MG63 (cell line): ENCODE measurements at regions not wholly inside any gene's neighbourhood (a gene's known extent, or its start where the extent isn't known, plus 50 kb on each side); places are given as distances from the start of the nearest gene placed in this dataset.

Experiments
- DNase-seq: peaks from one replicate; pipeline ENCODE4 v3.0.0-alpha.2; 2020
- H3K27me3 ChIP-seq: fragments of 250-450 bp; sonication (Bioruptor Pico); 2 replicates; pipeline ENCODE4 v1.5.1; 2020; ENCODE audit warnings: mild to moderate bottlenecking, moderate library complexity
- H3K36me3 ChIP-seq: fragments of 250-450 bp; sonication (Bioruptor Pico); 2 replicates; pipeline ENCODE4 v1.5.1; 2020; ENCODE audit warnings: mild to moderate bottlenecking, moderate library complexity
- H3K4me3 ChIP-seq: fragments of 250-450 bp; sonication (Bioruptor Pico); 2 replicates; pipeline ENCODE4 v1.5.1; 2020; ENCODE audit warnings: mild to moderate bottlenecking, moderate library complexity
- H3K9me3 ChIP-seq: fragments of 250-450 bp; sonication (Bioruptor Pico); 2 replicates; pipeline ENCODE4 v1.5.1; 2020; ENCODE audit warnings: mild to moderate bottlenecking, moderate library complexity

GRCh38 chr14:98580131-98580678 lies 691.8 kb downstream of the BCL11B start:
- no peaks in the 10 kb centered on the region for H3K9me3 ChIP-seq
- H3K36me3 ChIP-seq, result no peaks in the 10 kb centered on the region
- DNase-seq, result peak; percentile 1
- H3K4me3 ChIP-seq, result no peak overlapping the region
- H3K27me3 ChIP-seq, result no peaks in the 10 kb centered on the region

GRCh38 chr14:98582276-98582675 lies 689.7 kb downstream of the BCL11B start:
- H3K27me3 ChIP-seq, result no peaks in the 10 kb centered on the region
- DNase-seq, result no peak

GRCh38 chr14:98591161-98591560 lies 680.8 kb downstream of the BCL11B start:
- no peaks in the 10 kb centered on the region for H3K36me3 ChIP-seq
- no peak overlapping the region for H3K4me3 ChIP-seq
- H3K27me3 ChIP-seq, result no peaks in the 10 kb centered on the region
- H3K9me3 ChIP-seq, result no peaks in the 10 kb centered on the region
- DNase-seq, result no peak

More at GRCh38 chr14:98582276-98582675, 689.7 kb downstream of the BCL11B start:
- Histone ChIP-seq H3K9me3 (no peaks in the 10 kb centered on the region), H3K4me3 (no peak overlapping the region), H3K36me3 (no peaks in the 10 kb centered on the region)

- Histone ChIP-seq H3K27me3 (no peaks in the 10 kb centered on the region), H3K4me3 (no peak overlapping the region)
Measured at GRCh38 chr14:98592611-98593170, 679.3 kb downstream of the BCL11B start.

GRCh38 chr14:98593361-98593761 lies 678.6 kb downstream of the BCL11B start:
- no peaks in the 10 kb centered on the region for H3K36me3 ChIP-seq
- DNase-seq, result no peak
- no peaks in the 10 kb centered on the region for H3K27me3 ChIP-seq
- no peak overlapping the region for H3K4me3 ChIP-seq
- H3K9me3 ChIP-seq, result no peaks in the 10 kb centered on the region

More at GRCh38 chr14:98592611-98593170, 679.3 kb downstream of the BCL11B start:
- H3K9me3 ChIP-seq, result no peaks in the 10 kb centered on the region
- DNase-seq, result no peak
- H3K36me3 ChIP-seq, result no peaks in the 10 kb centered on the region

- Histone ChIP-seq H3K36me3 (no peaks in the 10 kb centered on the region), H3K27me3 (no peaks in the 10 kb centered on the region), H3K4me3 (no peak overlapping the region), H3K9me3 (no peaks in the 10 kb centered on the region)
- DNase-seq, result no peak
Measured at GRCh38 chr14:98594156-98594555, 677.8 kb downstream of the BCL11B start.

- no peak overlapping the region for H3K4me3 ChIP-seq
- no peak for DNase-seq
- H3K36me3 ChIP-seq, result no peaks in the 10 kb centered on the region
- no peaks in the 10 kb centered on the region for H3K9me3 ChIP-seq
- no peaks in the 10 kb centered on the region for H3K27me3 ChIP-seq
Measured at GRCh38 chr14:98598576-98598975, 673.4 kb downstream of the BCL11B start.

- Histone ChIP-seq H3K9me3 (no peaks in the 10 kb centered on the region), H3K36me3 (no peaks in the 10 kb centered on the region), H3K27me3 (no peaks in the 10 kb centered on the region), H3K4me3 (no peak overlapping the region)
- no peak for DNase-seq
Measured at GRCh38 chr14:98599082-98599481, 672.9 kb downstream of the BCL11B start.

GRCh38 chr14:98602983-98603382 lies 669.0 kb downstream of the BCL11B start:
- Histone ChIP-seq H3K36me3 (no peaks in the 10 kb centered on the region), H3K27me3 (no peaks in the 10 kb centered on the region), H3K4me3 (no peak overlapping the region), H3K9me3 (no peaks in the 10 kb centered on the region)
- no peak for DNase-seq

GRCh38 chr14:98605043-98605442 lies 667.0 kb downstream of the BCL11B start:
- no peak overlapping the region for H3K4me3 ChIP-seq
- no peaks in the 10 kb centered on the region for H3K9me3 ChIP-seq
- H3K36me3 ChIP-seq, result no peaks in the 10 kb centered on the region
- no peak for DNase-seq
- no peaks in the 10 kb centered on the region for H3K27me3 ChIP-seq

GRCh38 chr14:98606041-98606640 lies 665.9 kb downstream of the BCL11B start:
- no peaks in the 10 kb centered on the region for H3K36me3 ChIP-seq
- DNase-seq, result no peak
- H3K9me3 ChIP-seq, result no peaks in the 10 kb centered on the region
- no peak overlapping the region for H3K4me3 ChIP-seq
- H3K27me3 ChIP-seq, result no peaks in the 10 kb centered on the region

- H3K36me3 ChIP-seq, result no peaks in the 10 kb centered on the region
- no peaks in the 10 kb centered on the region for H3K9me3 ChIP-seq
- H3K27me3 ChIP-seq, result no peaks in the 10 kb centered on the region
- no peak overlapping the region for H3K4me3 ChIP-seq
- no peak for DNase-seq
Measured at GRCh38 chr14:98606816-98607215, 665.2 kb downstream of the BCL11B start.

GRCh38 chr14:98607341-98607910 lies 664.6 kb downstream of the BCL11B start:
- DNase-seq, result no peak
- no peaks in the 10 kb centered on the region for H3K27me3 ChIP-seq
- no peaks in the 10 kb centered on the region for H3K36me3 ChIP-seq
- no peaks in the 10 kb centered on the region for H3K9me3 ChIP-seq
- no peak overlapping the region for H3K4me3 ChIP-seq

- no peaks in the 10 kb centered on the region for H3K27me3 ChIP-seq
- H3K9me3 ChIP-seq, result no peaks in the 10 kb centered on the region
- no peak overlapping the region for H3K4me3 ChIP-seq
- H3K36me3 ChIP-seq, result no peaks in the 10 kb centered on the region
- DNase-seq, result no peak
Measured at GRCh38 chr14:98608071-98609060, 663.6 kb downstream of the BCL11B start.

- Histone ChIP-seq H3K9me3 (no peaks in the 10 kb centered on the region), H3K4me3 (no peak overlapping the region), H3K36me3 (no peaks in the 10 kb centered on the region), H3K27me3 (no peaks in the 10 kb centered on the region)
- DNase-seq, result no peak
Measured at GRCh38 chr14:98612434-98613200, 659.4 kb downstream of the BCL11B start.

- no peak for DNase-seq
- Histone ChIP-seq H3K9me3 (no peaks in the 10 kb centered on the region), H3K27me3 (no peaks in the 10 kb centered on the region), H3K4me3 (no peak overlapping the region), H3K36me3 (no peaks in the 10 kb centered on the region)
Measured at GRCh38 chr14:98614741-98615140, 657.3 kb downstream of the BCL11B start.
